NCI-H345 treated with DMSO at 0.1 percent for 48 hours (cell line): ENCODE measurements at regions not wholly inside any gene's neighbourhood (a gene's known extent, or its start where the extent isn't known, plus 50 kb on each side); places are given as distances from the start of the nearest gene placed in this dataset.
"Not testable (repeated sequence)": the region's sequence is repeated elsewhere in the genome, so short reads cannot be mapped to it uniquely, and the experiment has no call there.

Experiments used
- DNase-seq: peaks from one replicate; lab custom pipeline; 2025; ENCODE audit not compliant: unreplicated experiment; lab: John Stamatoyannopoulos, UW

DNA sequence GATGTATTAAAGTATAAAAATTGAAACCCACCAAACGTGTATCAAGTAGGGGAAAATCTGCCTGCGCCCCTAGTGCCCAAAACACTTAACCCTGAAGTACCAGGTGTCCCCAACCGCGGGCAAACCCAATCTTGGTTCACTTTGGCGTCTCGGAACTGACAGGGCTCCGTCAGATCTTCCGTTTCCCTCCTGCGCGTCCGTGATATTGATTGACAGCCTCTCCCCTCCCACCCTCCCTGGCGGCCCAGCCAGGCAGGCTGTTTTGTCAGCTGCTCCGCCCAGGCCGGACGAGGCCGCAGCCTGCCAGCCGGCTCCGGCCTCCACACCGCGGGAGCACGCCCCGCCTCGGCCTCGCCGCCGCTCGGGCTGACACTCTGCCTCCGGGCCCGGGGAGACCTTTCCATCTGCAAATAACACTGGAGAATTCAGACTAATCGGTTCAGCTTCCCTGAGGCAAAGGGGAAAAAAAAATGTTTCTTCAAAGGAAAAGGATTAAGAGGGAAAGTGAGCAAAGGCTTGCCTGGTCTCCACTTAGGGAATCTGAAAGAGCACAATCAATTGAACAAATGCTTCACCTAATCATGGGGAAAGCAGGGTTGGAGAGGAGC lies 234.9 kb upstream of the MCHR2 start:
- DNase-seq: peak; percentile 72

DNA sequence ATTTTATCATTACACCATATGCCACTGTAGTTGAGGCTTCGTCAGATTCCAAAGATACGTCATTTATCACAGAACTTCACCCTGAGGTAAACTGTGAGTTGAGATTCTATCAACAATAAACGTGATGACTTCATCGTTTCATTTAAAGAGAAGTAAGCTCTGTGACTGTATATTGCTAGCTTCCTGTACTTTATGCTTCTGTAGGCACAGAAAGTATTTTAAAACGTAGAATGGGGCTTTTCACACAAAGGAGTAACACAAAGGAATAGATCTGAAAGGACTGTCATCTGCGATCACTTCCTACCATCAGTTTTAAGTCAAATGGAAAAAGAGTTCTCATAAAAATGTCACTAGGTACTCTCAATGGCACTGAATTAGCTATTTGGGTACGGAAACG lies 234.4 kb upstream of the MCHR2 start:
- no peak for DNase-seq

DNA sequence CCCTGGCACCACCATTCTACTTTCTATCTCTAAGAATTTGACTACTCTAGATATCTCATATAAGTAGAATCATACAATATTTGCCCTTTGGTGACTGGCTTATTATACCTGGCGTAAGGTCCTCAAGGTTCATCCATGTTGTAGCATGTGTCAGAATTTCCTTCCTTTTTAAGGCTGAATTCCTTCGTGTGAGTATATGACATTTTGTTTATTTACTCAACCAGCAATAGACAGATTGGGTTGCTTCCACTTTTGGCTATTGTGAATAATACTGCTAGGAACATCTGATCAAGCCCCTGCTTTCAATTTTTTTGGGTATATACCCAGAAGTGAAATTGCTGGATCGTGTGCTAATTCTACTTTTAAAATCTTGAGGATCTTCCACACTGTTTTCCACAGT lies 232.8 kb upstream of the MCHR2 start:
- no peak for DNase-seq

DNA sequence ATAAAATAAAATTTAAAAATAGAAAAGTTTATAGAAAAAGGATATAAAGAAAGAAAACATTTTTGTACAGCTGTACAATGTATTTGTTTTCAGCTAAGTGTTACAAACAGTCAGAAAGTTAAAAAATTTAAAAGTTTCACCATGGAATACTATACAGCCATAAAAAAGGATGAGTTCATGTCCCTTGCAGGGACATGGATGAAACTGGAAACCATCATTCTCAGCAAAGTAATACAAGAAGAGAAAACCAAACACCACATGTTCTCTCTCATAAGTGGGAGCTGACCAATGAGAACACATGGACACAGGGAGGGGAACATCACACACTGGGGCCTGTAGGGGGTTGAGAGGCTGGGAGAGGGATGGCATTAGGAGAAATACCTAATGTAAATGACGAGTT lies 229.9 kb upstream of the MCHR2 start:
- DNase-seq: not testable (repeated sequence)

DNA sequence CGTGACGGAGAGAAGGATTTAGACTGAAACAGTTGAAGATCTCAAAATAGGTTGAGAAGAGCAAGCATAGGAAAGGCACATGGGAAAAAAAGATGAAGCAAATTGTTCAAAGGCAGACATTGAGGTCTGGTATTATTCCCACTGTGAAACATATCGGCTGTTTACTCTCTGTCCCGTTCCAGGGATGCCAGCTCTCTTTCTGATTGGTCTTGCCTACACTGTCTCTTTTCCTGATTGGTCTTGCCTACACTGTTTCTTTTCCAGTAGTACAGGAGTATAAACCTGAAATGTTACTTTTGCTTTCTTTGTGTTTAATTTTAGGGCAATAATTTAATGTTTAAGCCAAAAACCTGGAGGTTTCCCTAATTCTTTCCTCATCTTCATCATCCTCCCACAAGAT lies 226.5 kb upstream of the MCHR2 start:
- no peak for DNase-seq

DNA sequence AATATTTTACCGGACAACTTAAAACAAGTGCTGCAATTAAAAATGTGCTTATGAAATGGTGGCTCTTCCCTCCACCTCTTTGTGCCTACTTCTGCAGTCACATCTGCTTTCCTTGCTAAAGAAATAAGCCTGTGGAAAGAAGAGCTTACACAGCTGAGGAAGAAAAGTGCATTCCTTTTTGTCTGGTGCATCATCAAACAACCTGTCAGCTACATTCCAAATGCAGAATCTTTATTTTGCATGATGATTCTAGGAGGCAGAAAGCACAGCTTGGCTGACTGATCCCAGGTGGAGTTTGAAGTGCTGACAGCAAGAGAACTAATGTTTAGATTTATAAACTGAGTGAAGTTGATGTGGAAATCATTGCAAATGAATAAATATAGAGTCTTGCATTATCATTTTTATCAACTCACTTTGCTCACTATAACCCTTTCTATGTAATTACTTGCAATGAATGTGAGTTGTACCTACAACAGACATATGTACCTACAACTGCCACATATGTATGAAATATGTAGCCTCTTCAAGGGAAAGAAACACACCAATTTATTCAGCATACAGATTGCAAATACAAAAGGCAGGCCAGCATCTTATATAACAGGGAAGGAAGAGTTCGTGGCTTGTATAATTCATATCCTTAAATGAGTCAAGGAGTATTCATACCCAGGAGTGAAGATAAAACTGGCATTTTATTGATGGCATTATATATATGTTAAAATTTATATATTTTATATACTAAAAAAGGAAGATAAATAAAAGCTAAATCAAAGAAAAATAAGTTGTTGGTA lies 223.4 kb upstream of the MCHR2 start:
- no peak for DNase-seq

DNA sequence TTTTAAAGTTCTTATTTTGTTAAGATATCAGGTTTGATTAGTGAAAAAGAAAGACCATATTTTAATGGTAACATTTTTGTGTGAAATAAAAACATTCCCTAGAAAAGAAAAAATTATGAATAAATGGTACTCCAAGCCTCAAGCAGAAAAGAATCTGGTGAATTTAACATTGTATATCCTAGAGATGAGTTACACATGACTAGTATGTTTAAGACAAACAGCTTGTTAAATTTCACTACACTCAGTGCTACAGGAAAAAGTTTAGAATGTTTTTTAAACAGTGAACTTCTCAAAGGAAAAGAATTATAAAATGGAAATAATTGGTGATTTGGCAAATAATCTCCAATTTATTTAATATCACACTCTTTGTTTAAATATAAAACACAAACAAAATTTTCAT lies 222.7 kb upstream of the MCHR2 start:
- DNase-seq: no peak

DNA sequence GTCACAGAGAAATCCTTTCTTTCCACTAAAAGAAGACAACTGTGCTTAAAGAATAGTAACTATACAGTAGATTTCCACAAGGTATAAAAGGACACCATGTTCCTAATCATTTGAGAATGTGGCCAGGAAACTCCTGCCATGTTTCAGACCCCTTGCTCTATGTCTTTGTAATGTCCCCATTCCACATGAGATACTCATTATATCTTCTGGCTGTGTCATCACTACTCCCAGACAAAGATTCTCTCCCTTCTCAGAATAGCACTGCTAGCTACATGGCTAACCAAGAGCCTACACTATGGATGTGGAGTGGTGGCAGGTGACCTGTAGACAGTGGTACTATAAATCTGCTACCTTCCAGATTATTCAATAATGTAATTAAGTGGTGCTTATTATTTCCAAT lies 218.1 kb upstream of the MCHR2 start:
- DNase-seq: no peak

DNA sequence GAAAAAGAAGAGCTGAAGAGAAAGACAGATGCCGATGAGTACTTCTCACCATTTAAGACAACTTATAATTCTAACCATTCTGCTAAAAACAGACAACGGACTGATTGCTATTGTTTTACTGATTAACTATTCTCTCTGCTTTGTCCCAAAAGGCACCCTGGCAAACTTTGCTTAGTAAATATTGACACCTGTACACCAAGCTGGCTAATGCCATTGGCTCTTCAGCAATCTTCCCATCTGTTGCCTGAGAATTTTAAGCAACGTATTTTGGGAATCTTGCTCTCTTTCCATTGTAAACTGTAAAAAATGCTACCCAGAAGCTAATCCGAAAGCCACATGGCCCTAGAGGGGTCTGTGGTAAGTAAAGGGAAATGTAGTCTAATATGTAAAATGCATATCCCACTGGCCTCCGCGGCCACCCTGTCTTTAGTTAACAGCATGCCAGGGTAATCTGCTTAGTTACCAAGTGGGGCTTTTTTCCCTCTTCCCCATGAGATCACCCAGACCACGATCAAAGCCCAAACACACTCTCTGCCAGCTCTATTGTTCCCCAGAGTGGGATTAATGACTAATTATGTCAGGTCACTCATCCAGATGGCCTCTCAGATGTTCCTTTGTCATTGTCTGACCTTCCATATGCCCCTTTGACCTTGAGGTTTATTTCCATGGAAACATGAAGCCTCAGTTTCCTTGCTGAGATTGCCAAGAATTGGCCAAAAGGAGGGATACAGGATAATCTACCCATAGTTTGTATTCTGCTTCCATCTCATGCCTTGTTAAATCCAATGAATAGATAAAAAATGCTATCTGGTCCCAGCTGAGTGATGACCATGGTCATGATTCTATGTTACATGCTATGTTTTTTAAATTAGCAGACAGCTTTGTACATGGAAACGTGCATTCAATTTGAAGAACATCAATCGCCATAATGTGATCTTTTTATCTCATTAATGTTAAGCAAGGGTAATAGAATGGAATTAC lies 216.4 kb upstream of the MCHR2 start:
- DNase-seq: no peak

DNA sequence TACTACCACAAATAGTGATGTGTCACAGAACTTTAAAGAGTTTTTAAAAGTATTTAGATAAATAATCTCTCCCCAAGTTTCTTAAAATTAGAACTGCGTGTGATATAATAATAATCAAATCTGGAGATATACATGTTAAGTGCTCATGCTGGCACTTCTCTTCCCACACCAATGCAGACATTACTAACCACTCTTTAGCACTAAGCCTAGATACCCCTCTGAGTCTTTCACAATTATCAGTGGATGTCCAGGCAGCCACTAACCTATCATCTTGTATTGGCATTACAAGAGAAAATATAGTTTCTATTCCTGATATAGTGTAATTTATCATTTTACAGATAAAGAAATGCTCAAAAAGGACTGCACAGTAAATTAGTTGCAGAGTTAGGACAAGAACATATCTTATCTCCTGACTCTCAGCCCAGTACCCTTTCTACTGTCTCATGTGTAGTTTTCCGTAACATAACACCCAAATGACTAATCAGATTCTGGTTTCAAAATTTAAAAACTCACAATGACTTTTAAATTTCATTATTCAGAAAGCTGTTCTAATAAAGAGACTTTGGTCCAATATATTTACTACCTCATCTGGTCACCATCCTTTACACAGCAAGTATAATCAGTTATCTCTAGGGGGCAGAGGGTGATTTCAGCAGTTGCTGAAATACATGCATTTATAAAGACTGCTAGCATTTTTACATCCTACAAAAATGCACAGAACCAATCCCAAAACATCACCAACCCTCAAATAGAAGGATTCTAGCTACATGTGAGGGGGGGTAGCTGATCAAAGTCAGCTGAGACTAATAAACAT lies 215.5 kb upstream of the MCHR2 start:
- DNase-seq: no peak

DNA sequence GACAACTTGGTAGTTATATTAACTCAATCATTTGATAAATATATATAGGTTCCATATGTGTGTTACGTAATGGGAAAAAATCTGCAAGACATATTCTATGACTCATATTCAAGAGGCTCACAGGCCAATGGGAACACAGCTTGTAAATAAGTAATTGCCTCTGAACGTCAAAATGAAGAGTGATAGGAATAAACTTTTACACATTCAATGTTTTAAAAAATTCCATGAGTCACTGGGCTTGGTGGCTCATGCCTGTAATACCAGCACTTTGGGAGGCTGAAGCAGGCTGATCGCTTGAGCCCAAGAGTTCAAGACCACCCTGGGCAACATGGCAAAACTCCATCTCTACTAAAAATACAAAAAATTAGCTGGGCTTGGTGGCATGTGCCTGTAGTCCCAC lies 209.4 kb upstream of the MCHR2 start:
- DNase-seq: no peak

DNA sequence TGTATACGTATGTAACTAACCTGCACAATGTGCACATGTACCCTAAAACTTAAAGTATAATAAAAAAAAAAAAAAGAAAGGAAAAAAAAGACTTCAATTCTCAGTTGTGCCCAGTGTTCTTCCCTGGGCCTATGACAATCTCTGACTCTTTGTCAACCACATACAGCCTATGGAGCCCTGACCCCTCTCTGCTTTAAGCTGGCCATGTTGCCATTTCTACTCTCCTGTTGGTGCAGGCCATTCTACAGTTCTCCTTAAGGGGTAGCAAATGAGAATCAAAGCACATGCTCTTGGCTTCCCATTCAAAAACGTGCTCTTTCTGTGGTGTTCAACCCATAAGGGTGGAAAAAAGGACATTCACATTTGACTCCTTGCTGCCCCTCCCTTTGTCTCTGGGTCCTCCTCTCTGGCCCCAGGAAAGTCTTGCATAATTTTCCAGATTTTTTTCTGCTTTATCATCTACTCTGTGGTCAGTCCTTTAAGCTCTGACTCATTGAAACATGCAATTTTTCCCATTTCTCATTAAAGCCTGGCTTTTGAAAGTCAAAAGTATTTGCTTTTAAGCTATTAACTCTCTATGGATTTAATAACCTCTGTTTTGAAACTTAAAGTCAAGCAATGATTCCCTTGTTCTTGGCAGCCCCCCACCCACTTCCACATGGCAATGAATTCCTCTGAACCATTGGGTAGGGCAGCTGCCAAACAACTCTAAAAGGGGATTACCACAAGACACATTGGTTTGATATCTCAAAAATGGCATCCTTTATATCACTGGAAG lies 208.6 kb upstream of the MCHR2 start:
- no peak for DNase-seq

DNA sequence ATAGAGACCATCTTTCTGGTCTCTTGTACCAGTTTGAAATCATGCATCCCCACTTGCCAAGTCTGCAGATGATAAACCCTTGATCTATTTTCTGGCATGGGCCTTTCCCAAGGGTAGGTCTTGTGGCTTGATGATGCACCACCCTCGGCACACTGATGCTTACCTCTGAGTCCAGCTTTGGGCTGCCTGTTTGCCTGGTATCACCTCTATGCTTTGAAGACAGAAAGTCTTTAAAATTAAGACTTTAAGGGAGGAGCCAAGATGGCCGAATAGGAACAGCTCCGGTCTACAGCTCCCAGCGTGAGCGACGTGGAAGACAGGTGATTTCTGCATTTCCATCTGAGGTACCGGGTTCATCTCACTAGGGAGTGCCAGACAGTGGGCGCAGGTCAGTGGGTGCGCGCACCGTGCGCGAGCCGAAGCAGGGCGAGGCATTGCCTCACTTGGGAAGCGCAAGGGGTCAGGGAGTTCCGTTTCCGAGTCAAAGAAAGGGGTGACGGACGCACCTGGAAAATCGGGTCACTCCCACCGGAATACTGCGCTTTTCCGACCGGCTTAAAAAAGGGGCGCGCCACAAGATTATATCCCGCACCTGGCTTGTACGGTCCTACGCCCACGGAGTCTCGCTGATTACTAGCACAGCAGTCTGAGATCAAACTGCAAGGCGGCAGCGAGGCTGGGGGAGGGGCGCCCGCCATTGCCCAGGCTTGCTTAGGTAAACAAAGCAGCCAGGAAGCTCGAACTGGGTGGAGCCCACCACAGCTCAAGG lies 202.4 kb upstream of the MCHR2 start:
- DNase-seq: not testable (repeated sequence)

DNA sequence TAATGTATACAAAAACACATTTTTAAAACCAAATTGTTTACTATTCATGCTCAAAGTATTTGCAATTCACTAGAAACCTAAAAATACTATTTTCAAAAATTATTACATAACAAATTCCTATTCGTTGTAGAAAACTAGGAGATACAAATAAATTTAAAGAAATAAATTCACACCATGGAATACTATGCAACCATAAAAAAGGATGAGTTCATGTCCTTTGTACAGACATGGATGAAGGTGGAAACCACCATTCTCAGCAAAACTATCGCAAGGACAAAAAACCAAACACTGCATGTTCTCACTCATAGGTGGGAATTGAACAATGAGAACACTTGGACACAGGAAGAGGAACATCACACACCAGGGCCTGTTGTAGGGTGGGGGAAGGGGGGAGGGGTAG lies 201.2 kb upstream of the MCHR2 start:
- not testable (repeated sequence) for DNase-seq

DNA sequence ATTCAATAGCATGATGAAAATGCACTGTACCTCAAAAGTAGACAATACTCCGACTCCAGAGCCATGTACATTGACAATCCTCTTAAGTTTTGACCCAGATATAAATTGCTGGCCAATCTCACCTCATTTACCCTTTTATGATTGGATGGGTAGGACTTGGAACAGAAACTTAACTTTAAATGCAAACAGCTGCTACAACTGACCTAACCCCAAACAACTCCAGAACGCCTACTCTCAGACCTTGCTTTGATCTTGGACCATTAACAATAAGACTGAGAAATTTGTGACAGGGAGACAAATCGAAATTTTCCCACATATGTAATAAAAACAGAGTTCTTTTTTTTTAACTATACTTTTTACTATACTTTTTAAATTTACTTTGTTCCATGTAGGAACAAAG lies 200.5 kb upstream of the MCHR2 start:
- DNase-seq: no peak

DNA sequence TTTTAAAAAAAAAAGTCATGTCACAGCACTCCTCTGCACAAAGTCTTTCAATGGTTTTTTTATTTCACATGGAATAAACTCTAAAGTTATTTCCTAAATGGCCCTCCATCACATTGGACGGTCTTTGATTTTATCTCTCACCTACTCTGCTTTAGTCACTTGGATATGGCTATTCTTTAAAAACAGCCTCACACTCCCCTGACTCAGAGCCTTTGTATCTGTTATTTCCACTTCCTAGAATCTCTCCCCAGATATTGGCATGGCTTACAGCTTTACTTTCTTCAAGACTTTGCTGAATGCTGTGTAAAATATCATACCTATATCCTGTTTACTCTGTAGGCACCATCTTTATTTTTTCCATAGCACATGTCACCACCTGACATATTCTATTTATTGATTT lies 194.7 kb upstream of the MCHR2 start:
- no peak for DNase-seq

DNA sequence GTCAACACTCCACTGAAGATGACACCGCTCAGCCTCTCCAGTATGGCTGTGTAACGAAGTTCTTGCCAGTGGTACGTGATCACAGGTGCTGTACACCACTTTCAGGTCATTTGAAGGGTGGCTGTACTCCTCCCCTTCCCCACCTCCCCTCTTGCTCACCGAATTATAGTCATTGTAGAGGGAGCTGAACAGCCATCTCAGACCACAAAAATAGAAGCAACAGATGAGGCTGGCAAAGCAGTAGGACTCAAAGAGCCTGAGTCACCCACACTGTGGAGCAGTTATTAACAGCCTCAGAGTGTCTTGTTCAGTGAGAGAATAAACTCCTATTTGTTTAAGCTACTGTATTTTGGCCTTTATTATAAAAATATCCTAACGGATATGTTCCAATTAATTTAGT lies 192.5 kb upstream of the MCHR2 start:
- DNase-seq: no peak

DNA sequence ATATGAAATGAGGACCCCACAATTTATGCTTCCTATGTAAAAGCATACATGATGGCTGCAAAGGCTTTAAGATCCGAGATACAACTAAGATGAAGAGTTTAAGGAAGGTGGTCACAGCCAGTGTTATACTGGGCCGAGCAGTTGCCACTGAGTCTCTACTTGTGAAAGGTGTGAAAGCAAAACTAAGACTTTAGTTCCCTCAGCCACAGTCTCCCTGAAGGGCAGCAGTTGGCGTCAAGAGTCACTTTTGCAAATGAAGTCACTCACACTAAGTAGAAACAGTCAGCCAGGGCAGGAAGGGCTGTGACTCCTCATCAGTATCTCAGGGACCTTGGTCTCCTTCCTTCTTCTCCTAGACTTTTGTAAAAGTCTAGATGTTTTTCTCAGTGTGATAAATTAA lies 191.6 kb upstream of the MCHR2 start:
- DNase-seq: no peak

DNA sequence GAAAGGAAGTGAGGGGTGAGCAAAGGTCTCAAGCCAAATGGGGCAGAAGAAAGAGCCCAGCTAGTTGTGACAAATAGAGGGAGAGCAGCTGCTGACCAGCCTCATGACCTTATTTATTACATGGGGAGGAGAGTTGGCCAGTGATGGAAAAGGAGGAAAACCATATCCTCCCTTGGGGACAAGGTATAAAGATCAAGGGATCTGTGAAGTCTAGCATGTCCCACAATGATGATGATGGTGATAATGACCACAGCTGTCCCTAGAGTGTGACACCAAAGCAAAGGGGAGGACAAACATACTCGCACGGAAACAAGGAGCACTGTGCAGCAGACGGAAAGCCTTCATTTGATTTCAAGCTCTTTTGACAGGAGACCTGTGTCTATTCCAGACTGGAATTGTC lies 190.4 kb upstream of the MCHR2 start:
- DNase-seq: no peak
